Esophagus muscularis mucosa (tissue), 4 donors: ENCODE measurements at regions not wholly inside any gene's neighbourhood (a gene's known extent, or its start where the extent isn't known, plus 50 kb on each side); places are given as distances from the start of the nearest gene placed in this dataset.

Experiments used
- CTCF ChIP-seq, 3 experiments: fragments of 200-600 bp in 2 of 3; fragments of 450-650 bp in 1 of 3; sonication (generic) in 2 of 3; IDR thresholded peaks; one replicate each; pipeline ENCODE4 v1.5.1; 2017 to 2019; ENCODE audit warnings: antibody characterized with exemption in 3 of 3, mild to moderate bottlenecking in 2 of 3, moderate library complexity in 1 of 3
- EP300 ChIP-seq: sonication (generic); formaldehyde crosslinking; IDR thresholded peaks from one replicate; pipeline ENCODE4 v1.6.1; 2017; ENCODE audit warnings: antibody characterized with exemption
- POLR2A ChIP-seq: fragments of 450-650 bp; IDR thresholded peaks from one replicate; pipeline ENCODE4 v1.6.1; 2017; ENCODE audit warnings: antibody characterized with exemption, moderate library complexity, mild to moderate bottlenecking, low read depth
- POLR2AphosphoS5 ChIP-seq, 2 donors: sonication (generic); formaldehyde crosslinking; IDR thresholded peaks; one replicate each; pipeline ENCODE4 v1.6.1; 2017; ENCODE audit warnings: antibody characterized with exemption in 2 of 2

- TF ChIP-seq CTCF (IDR thresholded peaks at IDR 0.05): no peak
- TF ChIP-seq EP300: no peak
- TF ChIP-seq POLR2A: no peak
- TF ChIP-seq POLR2AphosphoS5 (IDR thresholded peaks at IDR 0.05): no peak
These were observed 322.4 kb upstream of the DCN start for GRCh38 chr12:91505006-91505405.
